Activated CD4-positive, CD25-positive, alpha-beta regulatory T cell treated with anti-CD3 and anti-CD28 coated beads, Interleukin-2, amount 50 U/mL, for 24 hours (primary cell): ENCODE measurements at regions not wholly inside any gene's neighbourhood (a gene's known extent, or its start where the extent isn't known, plus 50 kb on each side); places are given as distances from the start of the nearest gene placed in this dataset.
"Not testable (repeated sequence)": the region's sequence is repeated elsewhere in the genome, so short reads cannot be mapped to it uniquely, and the experiment has no call there.

Source experiments
- ATAC-seq, 2 donors: fragments of 150-1000 bp; cut with Tn5 transposase; one replicate each; pipeline ENCODE4 v1.10.0; 2021; ENCODE audit warnings: mild to moderate bottlenecking in 1 of 2, moderate library complexity in 1 of 2

GRCh38 chr16:88204131-88205110 lies 178.3 kb upstream of the ZNF469 start:
- ATAC-seq, result not testable (repeated sequence)

- ATAC-seq, result not testable (repeated sequence)
Observed at GRCh38 chr16:88205482-88205881, 177.3 kb upstream of the ZNF469 start.

GRCh38 chr16:88206006-88206405 lies 176.8 kb upstream of the ZNF469 start:
- not testable (repeated sequence) for ATAC-seq

- ATAC-seq, result not testable (repeated sequence)
Observed at GRCh38 chr16:88206516-88206915, 176.2 kb upstream of the ZNF469 start.

- ATAC-seq, result no peak
Observed at GRCh38 chr16:88208112-88208511, 174.6 kb upstream of the ZNF469 start.

GRCh38 chr16:88208776-88209175 lies 174.0 kb upstream of the ZNF469 start:
- not testable (repeated sequence) for ATAC-seq

GRCh38 chr16:88209579-88209978 lies 173.2 kb upstream of the ZNF469 start:
- not testable (repeated sequence) for ATAC-seq

GRCh38 chr16:88213937-88214336 lies 168.8 kb upstream of the ZNF469 start:
- ATAC-seq, result not testable (repeated sequence)

GRCh38 chr16:88221001-88221761 lies 161.6 kb upstream of the ZNF469 start:
- not testable (repeated sequence) for ATAC-seq

- not testable (repeated sequence) for ATAC-seq
Observed at GRCh38 chr16:88223696-88224095, 159.1 kb upstream of the ZNF469 start.

GRCh38 chr16:88224131-88224898 lies 158.4 kb upstream of the ZNF469 start:
- not testable (repeated sequence) for ATAC-seq

- not testable (repeated sequence) for ATAC-seq
Observed at GRCh38 chr16:88225640-88226230, 157.0 kb upstream of the ZNF469 start.

GRCh38 chr16:88226302-88226701 lies 156.5 kb upstream of the ZNF469 start:
- ATAC-seq, result not testable (repeated sequence)

- not testable (repeated sequence) for ATAC-seq
Observed at GRCh38 chr16:88227026-88227721, 155.6 kb upstream of the ZNF469 start.

GRCh38 chr16:88227722-88228482 lies 154.9 kb upstream of the ZNF469 start:
- not testable (repeated sequence) for ATAC-seq

- ATAC-seq, result not testable (repeated sequence)
Observed at GRCh38 chr16:88228751-88229150, 154.0 kb upstream of the ZNF469 start.

- ATAC-seq, result not testable (repeated sequence)
Observed at GRCh38 chr16:88229710-88230109, 153.0 kb upstream of the ZNF469 start.

- not testable (repeated sequence) for ATAC-seq
Observed at GRCh38 chr16:88230276-88230966, 152.3 kb upstream of the ZNF469 start.

GRCh38 chr16:88230967-88231615 lies 151.7 kb upstream of the ZNF469 start:
- not testable (repeated sequence) for ATAC-seq
